ENCODE measurements at regions not wholly inside any gene's neighbourhood (a gene's known extent, or its start where the extent isn't known, plus 50 kb on each side); places are given as distances from the start of the nearest gene placed in this dataset.

DNA sequence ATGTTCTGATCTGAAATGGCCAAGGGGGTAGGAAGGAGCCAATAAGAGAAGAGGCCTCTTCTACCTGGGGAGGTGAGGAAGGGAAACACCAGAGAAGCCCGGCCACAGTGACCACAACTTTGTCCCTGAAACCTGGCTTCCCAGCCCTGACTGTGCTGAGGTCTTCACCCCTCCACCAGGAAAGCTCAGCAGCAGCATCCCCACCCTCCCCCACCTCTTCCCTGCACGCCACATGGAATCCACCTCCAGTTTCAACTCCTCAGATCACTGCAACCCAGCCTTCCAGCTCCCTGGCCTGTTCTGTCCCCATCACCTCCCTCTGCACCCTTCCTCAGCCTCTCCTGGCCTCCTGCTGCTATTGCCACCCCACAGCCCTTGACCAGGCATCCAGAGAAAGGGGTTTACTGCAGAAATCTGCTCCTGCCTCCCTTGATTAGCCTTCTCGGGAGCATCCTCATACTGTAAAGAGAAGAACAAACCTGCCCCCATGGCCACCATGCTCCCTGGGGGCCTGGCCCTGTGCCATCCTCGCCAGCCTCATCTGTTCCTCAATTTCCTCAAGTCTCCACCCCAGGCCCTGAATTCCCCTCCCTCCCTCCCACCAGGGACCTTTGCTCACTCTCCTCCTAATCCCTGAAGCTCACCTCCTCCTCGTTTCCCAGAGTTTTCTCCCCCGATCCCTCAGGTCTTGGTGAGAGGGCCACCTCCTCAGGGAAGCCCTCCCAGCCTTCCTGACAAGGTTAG lies 450.9 kb downstream of the MATN1 start:
- no peak for DNase-seq (ENCODE audit: low read depth in 2 of 2)

- no peak for DNase-seq (ENCODE audit: low read depth in 2 of 2)
Measured at GRCh38 chr1:30271401-30272276, 451.7 kb downstream of the MATN1 start.

- no peak for DNase-seq (ENCODE audit: low read depth in 2 of 2)
Measured at GRCh38 chr1:30270461-30270860, 452.9 kb downstream of the MATN1 start.

GRCh38 chr1:30268923-30269666 lies 454.3 kb downstream of the MATN1 start:
- DNase-seq (ENCODE audit: low read depth in 2 of 2), result no peak

DNA sequence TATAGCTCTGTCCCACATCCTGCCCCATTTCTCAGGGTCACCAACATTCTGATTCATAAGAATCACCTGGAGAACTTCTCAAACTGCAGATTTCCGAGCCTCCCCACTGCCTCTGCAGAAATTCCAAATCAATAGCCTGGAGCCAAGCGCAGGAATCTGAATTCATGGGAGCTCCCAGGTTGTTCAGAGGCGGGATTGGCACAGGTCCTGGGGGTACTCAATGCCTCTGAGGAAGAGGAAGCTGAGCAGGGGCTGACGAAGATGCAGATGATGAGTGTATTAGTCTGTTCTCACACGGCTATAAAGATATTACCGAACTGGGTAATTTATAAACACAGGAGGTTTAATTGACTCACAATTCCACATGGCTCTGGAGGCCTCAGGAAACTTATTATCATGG lies 455.5 kb downstream of the MATN1 start:
- DNase-seq (ENCODE audit: low read depth in 2 of 2), result no peak

- DNase-seq (ENCODE audit: low read depth in 2 of 2), result no peak
Measured at GRCh38 chr1:30267046-30267445, 456.3 kb downstream of the MATN1 start.

DNA sequence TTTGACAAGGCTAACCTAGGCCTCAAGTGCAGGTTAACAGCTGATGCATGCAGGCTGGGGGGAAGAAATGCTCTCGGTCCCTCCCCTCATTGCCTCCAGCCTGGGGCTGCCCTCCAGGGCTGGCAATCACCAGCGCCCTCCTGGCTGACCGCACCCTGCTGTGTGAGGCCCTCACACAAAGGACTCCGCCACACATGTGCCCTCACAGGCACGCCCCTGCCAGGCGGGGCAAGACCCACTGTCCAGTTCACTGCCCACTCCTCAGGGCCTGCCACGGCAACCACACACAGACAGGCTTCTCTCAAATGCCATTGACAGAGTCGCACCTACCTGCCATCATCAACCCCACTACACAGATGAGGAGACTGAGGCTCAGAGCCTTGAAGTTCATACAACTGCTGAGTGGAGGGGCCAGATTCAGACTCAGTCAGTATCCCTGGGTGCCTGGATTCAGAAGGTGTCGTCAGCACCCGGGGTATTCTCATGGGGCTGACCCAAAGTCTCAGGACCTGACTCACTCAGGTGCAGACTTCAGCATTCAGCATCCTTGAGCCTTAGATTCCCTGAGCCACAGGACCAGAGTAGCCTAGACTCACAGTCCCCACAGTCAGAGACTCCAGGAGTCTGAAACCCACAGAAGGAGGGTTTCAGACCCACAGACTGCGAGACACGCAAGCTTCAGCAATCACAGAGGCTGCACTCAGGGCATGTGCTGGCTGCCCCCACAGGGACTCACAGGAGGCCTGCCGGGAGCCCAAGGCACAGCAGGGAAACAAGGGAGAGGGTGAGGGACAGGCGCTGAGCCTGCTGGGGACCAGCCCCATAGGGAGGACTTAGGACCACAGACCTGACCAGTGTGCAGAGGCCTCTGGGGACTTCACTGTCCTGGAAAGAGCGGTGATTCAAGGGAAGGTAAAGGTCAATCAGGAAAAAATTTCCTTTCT lies 458.0 kb downstream of the MATN1 start:
- no peak for DNase-seq (ENCODE audit: low read depth in 2 of 2)

DNA sequence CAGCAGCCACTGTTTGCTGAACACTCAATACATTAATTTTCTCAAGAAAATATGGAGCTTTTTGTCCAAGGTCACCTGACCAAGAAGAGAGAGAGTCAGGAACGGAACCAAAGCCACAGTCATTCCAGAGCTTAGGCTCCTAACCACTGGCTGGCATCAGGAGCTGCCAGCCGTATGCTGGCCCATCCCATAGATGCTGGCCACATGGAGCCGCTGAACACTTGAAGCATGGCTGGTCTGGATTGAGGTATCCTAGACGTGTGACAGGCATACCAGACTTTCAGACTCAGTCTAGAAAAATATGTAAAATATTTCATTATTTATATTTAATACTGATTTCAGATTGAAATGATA lies 458.7 kb downstream of the MATN1 start:
- no peak for DNase-seq (ENCODE audit: low read depth in 2 of 2)

GRCh38 chr1:30263888-30264671 lies 459.3 kb downstream of the MATN1 start:
- no peak for DNase-seq (ENCODE audit: low read depth in 2 of 2)

DNA sequence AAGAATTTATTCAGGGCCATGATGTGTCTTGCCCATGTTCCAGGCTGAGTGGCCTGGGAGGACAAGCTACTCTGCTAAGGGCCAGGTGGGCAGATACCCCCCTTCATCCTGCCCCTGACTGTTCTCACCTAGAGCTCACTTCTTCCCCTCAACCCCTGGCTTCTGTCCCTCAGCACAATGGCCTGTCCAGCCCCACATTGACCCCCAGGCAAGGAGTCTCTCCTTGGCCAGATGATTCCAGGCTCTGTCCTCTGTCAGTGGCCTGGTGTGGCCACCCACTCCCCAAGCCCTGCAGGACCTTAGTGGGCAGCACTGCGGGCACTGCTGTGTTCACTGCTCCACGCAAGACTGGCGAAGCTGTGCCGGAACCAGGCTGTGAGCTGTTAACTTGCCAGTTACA lies 460.0 kb downstream of the MATN1 start:
- no peak for DNase-seq (ENCODE audit: low read depth in 2 of 2)

- DNase-seq (ENCODE audit: low read depth in 2 of 2), result no peak
Measured at GRCh38 chr1:30262158-30262557, 461.2 kb downstream of the MATN1 start.

GRCh38 chr1:30260318-30260717 lies 463.1 kb downstream of the MATN1 start:
- DNase-seq (ENCODE audit: low read depth in 2 of 2), result no peak

DNA sequence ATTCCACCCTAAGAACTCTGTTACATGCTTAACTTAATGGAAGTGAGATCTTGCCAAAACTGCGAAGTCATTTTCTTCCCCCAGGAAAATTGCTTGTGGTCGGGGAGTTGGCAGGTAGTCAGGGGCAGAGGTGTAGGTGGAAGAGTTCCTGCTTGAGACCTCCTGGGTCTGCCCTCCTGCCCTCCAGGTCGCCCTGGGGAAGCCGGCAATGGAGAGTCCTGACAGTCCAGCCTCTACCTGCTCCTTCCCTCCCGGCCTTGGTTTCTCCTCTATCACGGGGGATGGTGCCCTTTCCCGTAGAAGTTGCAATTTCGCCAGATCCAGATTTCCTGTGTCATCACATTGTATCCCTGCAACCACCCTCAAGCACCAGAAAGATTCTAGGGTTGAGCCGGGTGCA lies 463.8 kb downstream of the MATN1 start:
- no peak for DNase-seq (ENCODE audit: low read depth in 2 of 2)

DNA sequence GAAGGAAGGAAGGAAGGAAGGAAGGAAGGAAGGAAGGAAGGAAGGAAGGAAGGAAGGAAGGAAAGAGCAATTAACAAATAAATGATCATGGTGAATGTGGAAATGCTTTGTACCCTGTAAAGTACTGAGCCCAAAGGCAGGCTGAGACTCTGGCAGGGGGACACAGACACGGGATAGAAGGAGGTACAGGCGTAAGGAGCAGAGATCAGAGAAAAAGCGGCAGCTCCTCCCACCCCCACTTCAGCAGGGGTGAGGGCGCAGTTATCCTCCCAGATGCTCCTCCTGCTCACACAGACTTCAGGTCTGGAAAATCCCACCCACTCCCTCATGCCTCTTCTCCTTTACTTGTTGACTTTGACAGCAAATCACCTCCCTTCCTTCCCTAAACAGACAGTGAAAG lies 464.5 kb downstream of the MATN1 start:
- no peak for DNase-seq (ENCODE audit: low read depth in 2 of 2)

- no peak for DNase-seq (ENCODE audit: low read depth in 2 of 2)
Measured at GRCh38 chr1:30258471-30258870, 464.9 kb downstream of the MATN1 start.

GRCh38 chr1:30257742-30258380 lies 465.5 kb downstream of the MATN1 start:
- DNase-seq (ENCODE audit: low read depth in 2 of 2), result no peak

- DNase-seq (ENCODE audit: low read depth in 2 of 2), result no peak
Measured at GRCh38 chr1:30257322-30257721, 466.1 kb downstream of the MATN1 start.

DNA sequence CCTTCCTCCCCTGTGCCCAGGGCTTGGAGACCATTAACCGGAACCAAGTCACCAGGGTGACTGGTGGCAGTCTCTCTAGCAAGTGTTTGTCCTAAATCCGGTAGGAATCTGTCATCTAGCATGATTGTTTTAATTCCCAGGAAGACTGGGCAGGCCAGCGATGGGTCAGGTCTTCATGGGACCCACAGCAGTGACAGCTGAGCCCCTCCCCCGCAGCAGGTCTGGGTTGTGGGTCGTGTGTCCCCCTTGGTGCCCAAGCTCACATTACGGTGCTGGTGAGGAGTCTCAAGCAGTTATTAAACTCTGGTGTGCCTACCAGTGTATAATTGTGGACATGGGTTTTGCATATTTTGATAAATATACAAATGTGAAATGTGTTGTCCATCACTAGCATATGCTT lies 466.5 kb downstream of the MATN1 start:
- DNase-seq (ENCODE audit: low read depth in 2 of 2), result no peak

- DNase-seq (ENCODE audit: low read depth in 2 of 2), result no peak
Measured at GRCh38 chr1:30255111-30255724, 468.2 kb downstream of the MATN1 start.
